PC-3 (cell line): ENCODE measurements at regions not wholly inside any gene's neighbourhood (a gene's known extent, or its start where the extent isn't known, plus 50 kb on each side); places are given as distances from the start of the nearest gene placed in this dataset.

Experiments
- ATAC-seq: fragments of 200-7000 bp; cut with Tn5 transposase; 2 replicates; pipeline ENCODE4 v1.9.1; 2020; ENCODE audit warnings: mild to moderate bottlenecking, moderate library complexity
- BruUV-seq: library from RNA; stranded (reverse); fragments of 400-500 nt; replicated peaks from 2 replicates; lab custom pipeline; 2021; lab: Mats Ljungman, UMichigan
- CTCF ChIA-PET: fragments of 300-600 bp; sonication (Branson Sonifier 250); formaldehyde crosslinking; loops from one replicate; lab custom pipeline; 2022; ENCODE audit warnings: antibody characterized with exemption; lab: Charles Lee
- POLR2A ChIA-PET: fragments of 300-600 bp; sonication (Branson Sonifier 250); formaldehyde crosslinking; loops from one replicate; lab custom pipeline; 2022; ENCODE audit warnings: antibody characterized with exemption; ENCODE audit not compliant: unreplicated experiment; lab: Charles Lee
- DNase-seq: peaks from one replicate; pipeline ENCODE4 v3.0.0-alpha.2; 2015
- H2AFZ ChIP-seq: fragments of 300-600 bp; sonication (generic); 2 replicates; pipeline ENCODE4 v1.6.0; 2016; ENCODE audit warnings: antibody characterized with exemption, low read length
- H3F3A ChIP-seq: fragments of 300-600 bp; sonication (generic); one replicate; pipeline ENCODE4 v1.6.0; 2017; ENCODE audit warnings: antibody characterized with exemption, low read length, control low read depth, mild to moderate bottlenecking; ENCODE audit not compliant: unreplicated experiment
- H3K27ac ChIP-seq: fragments of 300-600 bp; sonication (generic); 2 replicates; pipeline ENCODE4 v1.5.1; 2016; ENCODE audit warnings: mild to moderate bottlenecking, low read length
- H3K27me3 ChIP-seq: fragments of 300-600 bp; sonication (generic); 2 replicates; pipeline ENCODE4 v1.6.1; 2016; ENCODE audit warnings: low read length, mixed read lengths
- H3K36me3 ChIP-seq: fragments of 300-600 bp; sonication (generic); 2 replicates; pipeline ENCODE4 v1.6.1; 2016; ENCODE audit warnings: low read depth, mixed run types, low read length, mixed read lengths
- H3K4me1 ChIP-seq: fragments of 300-600 bp; sonication (generic); 2 replicates; pipeline ENCODE4 v1.5.1; 2016; ENCODE audit warnings: low read length; ENCODE audit not compliant: insufficient read depth
- H3K4me2 ChIP-seq: fragments of 300-600 bp; sonication (generic); 2 replicates; pipeline ENCODE4 v1.6.0; 2016; ENCODE audit warnings: low read length
- H3K4me3 ChIP-seq: fragments of 300-600 bp; sonication (generic); 2 replicates; pipeline ENCODE4 v1.5.1; 2016; ENCODE audit warnings: mild to moderate bottlenecking, low read length, mixed read lengths
- H3K79me2 ChIP-seq: fragments of 300-600 bp; sonication (generic); 2 replicates; pipeline ENCODE4 v1.6.1; 2017; ENCODE audit warnings: low read length, mixed read lengths
- H3K9ac ChIP-seq: fragments of 300-600 bp; sonication (generic); 2 replicates; pipeline ENCODE4 v1.6.0; 2016; ENCODE audit warnings: mild to moderate bottlenecking, low read length
- H3K9me2 ChIP-seq: fragments of 300-600 bp; sonication (generic); replicated peaks from 2 replicates; pipeline ENCODE4 v1.6.1; 2016; ENCODE audit warnings: mixed run types, low read length, mixed read lengths
- H3K9me3 ChIP-seq: fragments of 300-600 bp; sonication (generic); 2 replicates; pipeline ENCODE4 v1.6.1; 2016; ENCODE audit warnings: low read length, mixed read lengths
- H4K20me1 ChIP-seq: fragments of 300-600 bp; sonication (generic); 2 replicates; pipeline ENCODE4 v1.6.1; 2016; ENCODE audit warnings: low read length, mixed read lengths
- EZH2 ChIP-seq: fragments of 300-600 bp; sonication (generic); IDR thresholded peaks from one replicate; pipeline ENCODE4 v1.6.1; 2017; ENCODE audit warnings: antibody characterized with exemption, mild to moderate bottlenecking, low read length; ENCODE audit not compliant: unreplicated experiment
- EZH2phosphoT487 ChIP-seq: fragments of 300-600 bp; sonication (generic); IDR thresholded peaks from 2 replicates; pipeline ENCODE4 v1.6.1; 2018; ENCODE audit warnings: mild to moderate bottlenecking, antibody characterized with exemption, low read length, borderline replicate concordance
- intact Hi-C: fragments of 100-400 bp; cut with micrococcal nuclease; formaldehyde crosslinking; loops from 2 replicates; pipeline ENCODE4 v1.9.0; 2023
- TF ChIP-seq, protein P1 (sequence below): fragments of 300-600 bp; sonication (generic); conservative IDR thresholded peaks from 2 replicates; pipeline ENCODE4 v1.5.1; 2017; ENCODE audit warnings: antibody characterized with exemption, low read depth, mild to moderate bottlenecking, low read length

GRCh38 chr10:57844387-57844998 lies 423.2 kb downstream of the IPMK start:
- Histone ChIP-seq H2AFZ (no peak overlapping the region), H3K4me3 (no peak overlapping the region), H3K9me2 (no peaks in the 10 kb centered on the region), H3K36me3 (no peaks in the 10 kb centered on the region), H3K9me3 (no peaks in the 10 kb centered on the region), H3K27me3 (no peaks in the 10 kb centered on the region), H3K4me2 (no peak overlapping the region), H3F3A (no peaks in the 10 kb centered on the region), H4K20me1 (no peaks in the 10 kb centered on the region), H3K9ac (no peak overlapping the region), H3K27ac (no peak overlapping the region), H3K79me2 (no peaks in the 10 kb centered on the region), H3K4me1 (no peaks in the 10 kb centered on the region)
- intact Hi-C loops, result no loop called here
- ATAC-seq (no peak), DNase-seq (no peak)
- no TSS peak for BruUV-seq
- TF ChIP-seq EZH2, result no peak
- ChIA-PET POLR2A (no interaction called here), CTCF (no interaction called here)

DNA sequence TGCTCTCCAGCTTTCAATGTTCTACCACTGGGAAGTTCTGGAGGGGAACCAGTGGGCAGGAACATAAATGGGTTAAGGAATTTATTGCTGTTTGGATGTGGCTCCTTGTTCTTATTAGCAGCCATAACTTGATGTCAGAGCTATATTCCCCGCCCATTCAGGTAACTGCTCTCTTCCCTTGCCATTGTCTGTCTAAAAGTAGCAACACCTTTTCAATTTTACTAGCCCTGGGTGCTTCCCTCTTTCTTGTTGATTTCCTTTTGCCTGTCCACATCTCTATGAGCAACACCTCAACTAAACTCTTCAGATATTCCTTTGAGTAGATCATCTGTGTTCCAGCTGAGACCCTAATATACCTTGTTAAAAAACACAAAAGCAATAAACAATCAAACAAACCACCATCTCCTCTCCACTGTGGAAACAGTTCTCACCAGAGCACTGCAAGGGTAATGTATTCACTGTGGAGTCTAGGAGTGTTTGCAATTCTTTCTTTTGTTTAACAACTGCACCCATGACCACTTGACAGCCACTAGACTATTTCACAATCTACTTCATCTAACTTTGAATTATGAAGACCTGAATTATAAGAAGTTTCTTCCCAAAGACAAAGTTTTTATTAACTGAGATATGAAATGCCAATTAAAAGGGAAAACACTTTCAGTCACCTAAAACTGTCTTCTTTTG lies 436.7 kb downstream of the IPMK start:
- TF ChIP-seq, protein P1, sequence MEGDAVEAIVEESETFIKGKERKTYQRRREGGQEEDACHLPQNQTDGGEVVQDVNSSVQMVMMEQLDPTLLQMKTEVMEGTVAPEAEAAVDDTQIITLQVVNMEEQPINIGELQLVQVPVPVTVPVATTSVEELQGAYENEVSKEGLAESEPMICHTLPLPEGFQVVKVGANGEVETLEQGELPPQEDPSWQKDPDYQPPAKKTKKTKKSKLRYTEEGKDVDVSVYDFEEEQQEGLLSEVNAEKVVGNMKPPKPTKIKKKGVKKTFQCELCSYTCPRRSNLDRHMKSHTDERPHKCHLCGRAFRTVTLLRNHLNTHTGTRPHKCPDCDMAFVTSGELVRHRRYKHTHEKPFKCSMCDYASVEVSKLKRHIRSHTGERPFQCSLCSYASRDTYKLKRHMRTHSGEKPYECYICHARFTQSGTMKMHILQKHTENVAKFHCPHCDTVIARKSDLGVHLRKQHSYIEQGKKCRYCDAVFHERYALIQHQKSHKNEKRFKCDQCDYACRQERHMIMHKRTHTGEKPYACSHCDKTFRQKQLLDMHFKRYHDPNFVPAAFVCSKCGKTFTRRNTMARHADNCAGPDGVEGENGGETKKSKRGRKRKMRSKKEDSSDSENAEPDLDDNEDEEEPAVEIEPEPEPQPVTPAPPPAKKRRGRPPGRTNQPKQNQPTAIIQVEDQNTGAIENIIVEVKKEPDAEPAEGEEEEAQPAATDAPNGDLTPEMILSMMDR, result no peak
- TF ChIP-seq EZH2phosphoT487 (no peak), EZH2 (no peak)
- H2AFZ ChIP-seq, result no peak overlapping the region
- no peak for DNase-seq
- no peak overlapping the region for H3K4me3 ChIP-seq
- H3K36me3 ChIP-seq, result no peaks in the 10 kb centered on the region
- H3K79me2 ChIP-seq, result no peaks in the 10 kb centered on the region
- no peaks in the 10 kb centered on the region for H3K4me1 ChIP-seq
- no peaks in the 10 kb centered on the region for H3K9me2 ChIP-seq
- no peak overlapping the region for H3K4me2 ChIP-seq
- no peaks in the 10 kb centered on the region for H3K9me3 ChIP-seq
- H4K20me1 ChIP-seq, result no peaks in the 10 kb centered on the region
- intact Hi-C loops, result no loop called here
- BruUV-seq, result no TSS peak
- ATAC-seq, result no peak
- no peak overlapping the region for H3K27ac ChIP-seq
- H3K9ac ChIP-seq, result no peak overlapping the region
- no peaks in the 10 kb centered on the region for H3K27me3 ChIP-seq
- POLR2A ChIA-PET, result no interaction called here
- CTCF ChIA-PET, result no interaction called here
- no peaks in the 10 kb centered on the region for H3F3A ChIP-seq

- H3K27ac ChIP-seq, result no peak overlapping the region
- no peak overlapping the region for H3K9ac ChIP-seq
- BruUV-seq, result no TSS peak
- H3K4me2 ChIP-seq, result no peak overlapping the region
- no peaks in the 10 kb centered on the region for H3K36me3 ChIP-seq
- H3K4me3 ChIP-seq, result no peak overlapping the region
- POLR2A ChIA-PET, result no interaction called here
- H3F3A ChIP-seq, result no peaks in the 10 kb centered on the region
- H3K27me3 ChIP-seq, result no peaks in the 10 kb centered on the region
- ATAC-seq (no peak), DNase-seq (no peak)
- H4K20me1 ChIP-seq, result no peaks in the 10 kb centered on the region
- H3K9me3 ChIP-seq, result no peaks in the 10 kb centered on the region
- no peaks in the 10 kb centered on the region for H3K9me2 ChIP-seq
- no peaks in the 10 kb centered on the region for H3K4me1 ChIP-seq
- no peak overlapping the region for H2AFZ ChIP-seq
- H3K79me2 ChIP-seq, result no peaks in the 10 kb centered on the region
- intact Hi-C loops, result no loop called here
- CTCF ChIA-PET, result no interaction called here
- TF ChIP-seq, protein P1, result no peak
- TF ChIP-seq EZH2 (no peak), EZH2phosphoT487 (no peak)
Observed at GRCh38 chr10:57825015-57825414, 442.7 kb downstream of the IPMK start.
